CD14-positive monocyte (primary cell): ENCODE measurements at regions not wholly inside any gene's neighbourhood (a gene's known extent, or its start where the extent isn't known, plus 50 kb on each side); places are given as distances from the start of the nearest gene placed in this dataset.

ENCODE experiments used
- DNase-seq, 3 donors: peaks; one replicate each; pipeline ENCODE4 v3.0.0-alpha.2; 2011 to 2022
- H2AFZ ChIP-seq: 2 replicates; pipeline ENCODE4 v1.6.0; 2012; ENCODE audit warnings: mild to moderate bottlenecking, low read depth, low read length, inconsistent platforms; ENCODE audit not compliant: insufficient read depth, poor library complexity, severe bottlenecking
- H3K27ac ChIP-seq, 2 donors: 1 replicate in 1 of 2; 2 replicates in 1 of 2; pipeline ENCODE4 v1.5.1; 2012 to 2013; ENCODE audit warnings: low read length in 2 of 2, control low read depth in 1 of 2, inconsistent platforms in 1 of 2, low read depth in 1 of 2, mild to moderate bottlenecking in 1 of 2
- H3K27me3 ChIP-seq, 2 donors: one replicate each; pipeline versions ENCODE4 v1.6.0 to v1.6.1; 2011 to 2013; ENCODE audit warnings: low read length in 2 of 2; ENCODE audit not compliant: control insufficient read depth in 2 of 2, insufficient read depth in 2 of 2
- H3K36me3 ChIP-seq, 2 donors: replicated peaks in 1 of 2; 1 replicate in 1 of 2; 2 replicates in 1 of 2; pipeline versions ENCODE4 v1.5.1 to v1.6.1; 2012 to 2013; ENCODE audit warnings: low read length in 2 of 2, control low read depth in 1 of 2, inconsistent platforms in 1 of 2, mild to moderate bottlenecking in 1 of 2; ENCODE audit not compliant: insufficient read depth in 2 of 2, control insufficient read depth in 1 of 2
- H3K4me1 ChIP-seq, 2 donors: 1 replicate in 1 of 2; 2 replicates in 1 of 2; pipeline versions ENCODE4 v1.5.1 to v1.6.1; 2012 to 2013; ENCODE audit warnings: low read length in 2 of 2, control low read depth in 1 of 2, inconsistent platforms in 1 of 2, mild to moderate bottlenecking in 1 of 2, moderate library complexity in 1 of 2; ENCODE audit not compliant: insufficient read depth in 2 of 2, control insufficient read depth in 1 of 2
- H3K4me2 ChIP-seq: replicated peaks from 2 replicates; pipeline ENCODE3; 2012; ENCODE audit warnings: low read length, moderate library complexity, mild to moderate bottlenecking; ENCODE audit not compliant: poor library complexity, severe bottlenecking; ENCODE audit errors: extremely low read depth
- H3K4me3 ChIP-seq, 3 experiments: fragments of 200-600 bp in 1 of 3; sonication (generic) in 1 of 3; replicated peaks in 1 of 3; 1 replicate in 2 of 3; 2 replicates in 1 of 3; pipeline ENCODE4 v1.5.1; 2011 to 2013; ENCODE audit warnings: low read length in 3 of 3, mild to moderate bottlenecking in 3 of 3, control low read depth in 2 of 3, low read depth in 2 of 3, inconsistent platforms in 1 of 3, moderate library complexity in 1 of 3
- H3K79me2 ChIP-seq: 2 replicates; pipeline ENCODE4 v1.6.0; 2012; ENCODE audit warnings: mild to moderate bottlenecking, control low read depth, inconsistent platforms, low read length, moderate library complexity; ENCODE audit not compliant: insufficient read depth
- H3K9ac ChIP-seq: 2 replicates; pipeline ENCODE4 v1.6.0; 2017; ENCODE audit warnings: low read length, mild to moderate bottlenecking; ENCODE audit not compliant: insufficient read depth, poor library complexity, severe bottlenecking
- H3K9me3 ChIP-seq, 2 donors: replicated peaks in 1 of 2; 1 replicate in 1 of 2; 2 replicates in 1 of 2; pipeline versions ENCODE4 v1.5.1 to v1.6.1; 2012 to 2013; ENCODE audit warnings: low read length in 2 of 2, control low read depth in 1 of 2; ENCODE audit not compliant: control insufficient read depth in 1 of 2, insufficient read depth in 1 of 2
- H4K20me1 ChIP-seq: 2 replicates; pipeline ENCODE4 v1.6.0; 2012; ENCODE audit warnings: mild to moderate bottlenecking, low read length, control low read depth, moderate library complexity; ENCODE audit not compliant: insufficient read depth
- H3K27ac Mint-ChIP-seq, 7 donors: one replicate each; pipeline ENCODE4 v1.8.0; 2020; ENCODE audit warnings: mild to moderate bottlenecking in 7 of 7, mixed read lengths in 7 of 7, moderate library complexity in 6 of 7, inconsistent platforms in 2 of 7
- H3K27me3 Mint-ChIP-seq, 3 donors: one replicate each; pipeline ENCODE4 v1.8.0; 2021 to 2022; ENCODE audit warnings: low read depth in 3 of 3, mild to moderate bottlenecking in 3 of 3, mixed read lengths in 3 of 3, moderate library complexity in 3 of 3, inconsistent platforms in 1 of 3
- H3K36me3 Mint-ChIP-seq, 2 donors: one replicate each; pipeline ENCODE4 v1.8.0; 2020; ENCODE audit warnings: mixed read lengths in 2 of 2, inconsistent platforms in 1 of 2, mild to moderate bottlenecking in 1 of 2
- H3K4me1 Mint-ChIP-seq: one replicate; pipeline ENCODE4 v1.8.0; 2020; ENCODE audit warnings: mild to moderate bottlenecking, mixed read lengths
- H3K4me3 Mint-ChIP-seq, 2 donors: one replicate each; pipeline ENCODE4 v1.8.0; 2020; ENCODE audit warnings: mild to moderate bottlenecking in 2 of 2, mixed read lengths in 2 of 2, moderate library complexity in 1 of 2
- H3K9me3 Mint-ChIP-seq, 7 donors: one replicate each; pipeline ENCODE4 v1.8.0; 2020 to 2022; ENCODE audit warnings: mixed read lengths in 7 of 7, mild to moderate bottlenecking in 6 of 7, moderate library complexity in 6 of 7, inconsistent platforms in 2 of 7
- CTCF ChIP-seq: fragments of 200-600 bp; IDR thresholded peaks from one replicate; pipeline ENCODE4 v1.8.0; 2022; ENCODE audit warnings: antibody characterized with exemption, mild to moderate bottlenecking
- WGBS: methylation state at CpG from one replicate; pipeline ENCODE4 v1.1.5; 2013; ENCODE audit warnings: missing lambda C conversion rate; ENCODE audit not compliant: insufficient coverage; 5-methylcytosine and 5-hydroxymethylcytosine counted together
- intact Hi-C, 2 donors: fragments of 100-400 bp; cut with micrococcal nuclease; formaldehyde crosslinking; loops; one replicate each; pipeline versions ENCODE4 v1.15.0 to v1.15.1; 2023

- Histone ChIP-seq H4K20me1 (no peaks in the 10 kb centered on the region), H3K36me3 (no peaks in the 10 kb centered on the region), H2AFZ (no peak overlapping the region), H3K9ac (no peak overlapping the region), H3K4me1 (no peaks in the 10 kb centered on the region), H3K79me2 (no peaks in the 10 kb centered on the region), H3K4me3 (no peak overlapping the region), H3K27ac (no peak overlapping the region), H3K27me3 (no peaks in the 10 kb centered on the region), H3K4me2 (no peak overlapping the region), H3K9me3 (peaks cover 0 to 2% of the 10 kb centered on the region in 2 donors)
- WGBS = 100% methylated on average over 1 of the region's 3 CpGs
- H3K4me3 Mint-ChIP-seq = no peak overlapping the region
- no peak for TF ChIP-seq CTCF
- peaks cover 0 to 7% (median 3%) of the 10 kb centered on the region in 7 donors for H3K9me3 Mint-ChIP-seq
- DNase-seq = no peak
- no peaks in the 10 kb centered on the region for H3K4me1 Mint-ChIP-seq
- no peaks in the 10 kb centered on the region for H3K36me3 Mint-ChIP-seq
- peaks cover 0 to 2% (median 0%) of the 10 kb centered on the region in 3 donors for H3K27me3 Mint-ChIP-seq
- intact Hi-C loops = no loop called here
- no peak overlapping the region for H3K27ac Mint-ChIP-seq
These were observed 238.6 kb downstream of the ELAVL2 start for GRCh38 chr9:23587433-23587832.

- no peak overlapping the region for H3K27ac ChIP-seq
- Mint-ChIP-seq H3K27me3 (peaks cover 0 to 2% (median 0%) of the 10 kb centered on the region in 3 donors), H3K36me3 (no peaks in the 10 kb centered on the region), H3K9me3 (peaks cover 0 to 6% (median 3%) of the 10 kb centered on the region in 7 donors), H3K4me1 (no peaks in the 10 kb centered on the region), H3K27ac (no peak overlapping the region), H3K4me3 (no peak overlapping the region)
- no peak overlapping the region for H3K9ac ChIP-seq
- no peak overlapping the region for H2AFZ ChIP-seq
- intact Hi-C loops = no loop called here
- H3K4me3 ChIP-seq = no peak overlapping the region
- no CpG with 5 or more reads among the region's 2 CpGs for WGBS
- H3K9me3 ChIP-seq = no peaks in the 10 kb centered on the region
- no peak for TF ChIP-seq CTCF
- no peak for DNase-seq
- H3K4me2 ChIP-seq = no peak overlapping the region
- H3K79me2 ChIP-seq = no peaks in the 10 kb centered on the region
- H3K27me3 ChIP-seq = no peaks in the 10 kb centered on the region
- H3K4me1 ChIP-seq = no peaks in the 10 kb centered on the region
- no peaks in the 10 kb centered on the region for H3K36me3 ChIP-seq
- H4K20me1 ChIP-seq = no peaks in the 10 kb centered on the region
These were observed 238.1 kb downstream of the ELAVL2 start for GRCh38 chr9:23587903-23588302.
